ENCODE measurements at regions not wholly inside any gene's neighbourhood (a gene's known extent, or its start where the extent isn't known, plus 50 kb on each side); places are given as distances from the start of the nearest gene placed in this dataset.

DNA sequence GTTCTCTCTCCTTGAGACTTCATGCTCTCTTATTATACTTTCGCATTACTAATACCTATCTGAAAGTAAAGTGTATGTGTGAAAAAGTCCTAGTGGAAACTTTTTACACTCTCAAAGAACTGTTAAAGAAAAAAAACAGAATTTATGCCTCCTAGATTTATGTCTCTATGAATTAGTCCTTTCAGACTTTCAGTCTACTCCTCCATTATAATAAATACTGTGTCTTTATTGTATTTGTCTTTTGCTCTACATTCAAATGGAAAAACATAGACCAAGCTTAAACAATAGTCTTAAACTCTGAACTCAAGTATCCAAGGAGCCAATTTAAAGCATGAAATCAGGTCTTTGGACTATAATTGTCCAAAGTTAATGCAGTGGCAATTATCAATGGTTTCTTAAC, 1449.0 kb downstream of the PLA2G4A start:
- Histone ChIP-seq H3K4me3 (ENCODE audit: insufficient read depth, low read length) (no peak overlapping the region), H3K27me3 (ENCODE audit: insufficient read depth, low read length) (no peaks in the 10 kb centered on the region), H3K79me2 (ENCODE audit: insufficient read depth, low read length) (no peaks in the 10 kb centered on the region), H4K20me1 (ENCODE audit: insufficient read depth, low read length) (no peaks in the 10 kb centered on the region), H3K4me1 (ENCODE audit: insufficient read depth, low read length) (no peaks in the 10 kb centered on the region), H3K4me2 (ENCODE audit: insufficient read depth, low read length) (no peak overlapping the region), H2AFZ (ENCODE audit: low read length) (no peak overlapping the region), H3K36me3 (ENCODE audit: insufficient read depth, low read length) (no peaks in the 10 kb centered on the region), H3K9me3 (ENCODE audit: low read depth, low read length) (no peaks in the 10 kb centered on the region), H3K27ac (ENCODE audit: low read depth, low read length) (no peak overlapping the region)
- no peak for DNase-seq (ENCODE audit: insufficient read length, low spot score, missing footprints)
- no peak for TF ChIP-seq CTCF (IDR thresholded peaks at IDR 0.05; ENCODE audit: extremely low read depth, low read depth, low read length)

DNA sequence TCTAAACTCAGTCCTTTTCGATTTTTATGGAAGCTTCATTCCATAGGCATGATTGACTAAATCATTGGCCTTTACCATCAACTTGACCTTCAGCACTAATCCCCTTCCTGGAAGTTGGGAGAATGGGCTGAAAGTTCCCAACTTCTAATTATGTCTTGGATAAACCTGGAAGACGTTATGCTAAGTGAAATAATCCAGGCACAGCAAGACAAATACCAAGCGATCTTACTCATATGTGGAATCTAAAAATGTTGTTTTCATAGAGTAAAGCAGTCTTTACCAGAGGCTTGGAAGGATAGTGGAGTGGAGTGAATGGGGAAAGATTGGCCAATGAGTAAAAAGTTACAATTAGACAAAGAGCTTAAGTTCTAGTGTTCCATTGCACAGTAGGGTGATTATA, 1453.2 kb downstream of the PLA2G4A start:
- H3K36me3 ChIP-seq (ENCODE audit: insufficient read depth, low read length) = no peaks in the 10 kb centered on the region
- no peaks in the 10 kb centered on the region for H3K4me1 ChIP-seq (ENCODE audit: insufficient read depth, low read length)
- H3K4me3 ChIP-seq (ENCODE audit: insufficient read depth, low read length) = no peak overlapping the region
- no peaks in the 10 kb centered on the region for H3K27me3 ChIP-seq (ENCODE audit: insufficient read depth, low read length)
- TF ChIP-seq CTCF (IDR thresholded peaks at IDR 0.05; ENCODE audit: extremely low read depth, low read depth, low read length) = no peak
- no peaks in the 10 kb centered on the region for H3K9me3 ChIP-seq (ENCODE audit: low read depth, low read length)
- H3K4me2 ChIP-seq (ENCODE audit: insufficient read depth, low read length) = no peak overlapping the region
- no peak overlapping the region for H3K27ac ChIP-seq (ENCODE audit: low read depth, low read length)
- H4K20me1 ChIP-seq (ENCODE audit: insufficient read depth, low read length) = no peaks in the 10 kb centered on the region
- H2AFZ ChIP-seq (ENCODE audit: low read length) = no peak overlapping the region
- no peaks in the 10 kb centered on the region for H3K79me2 ChIP-seq (ENCODE audit: insufficient read depth, low read length)
- no peak for DNase-seq (ENCODE audit: insufficient read length, low spot score, missing footprints)

- no peak overlapping the region for H3K4me2 ChIP-seq (ENCODE audit: insufficient read depth, low read length)
- H3K4me3 ChIP-seq (ENCODE audit: insufficient read depth, low read length) = no peak overlapping the region
- no peaks in the 10 kb centered on the region for H3K4me1 ChIP-seq (ENCODE audit: insufficient read depth, low read length)
- H3K36me3 ChIP-seq (ENCODE audit: insufficient read depth, low read length) = no peaks in the 10 kb centered on the region
- no peaks in the 10 kb centered on the region for H3K79me2 ChIP-seq (ENCODE audit: insufficient read depth, low read length)
- DNase-seq (ENCODE audit: insufficient read length, low spot score, missing footprints) = no peak
- no peak overlapping the region for H3K27ac ChIP-seq (ENCODE audit: low read depth, low read length)
- no peaks in the 10 kb centered on the region for H3K9me3 ChIP-seq (ENCODE audit: low read depth, low read length)
- no peaks in the 10 kb centered on the region for H3K27me3 ChIP-seq (ENCODE audit: insufficient read depth, low read length)
- H4K20me1 ChIP-seq (ENCODE audit: insufficient read depth, low read length) = no peaks in the 10 kb centered on the region
- no peak for TF ChIP-seq CTCF (IDR thresholded peaks at IDR 0.05; ENCODE audit: extremely low read depth, low read depth, low read length)
- H2AFZ ChIP-seq (ENCODE audit: low read length) = no peak overlapping the region
These were observed 1466.4 kb downstream of the PLA2G4A start for GRCh38 chr1:188295157-188295556.

GRCh38 chr1:188302746-188303145, 1474.0 kb downstream of the PLA2G4A start:
- DNase-seq (ENCODE audit: insufficient read length, low spot score, missing footprints) = no peak
- TF ChIP-seq CTCF (IDR thresholded peaks at IDR 0.05; ENCODE audit: extremely low read depth, low read depth, low read length) = no peak

More at GRCh38 chr1:188302746-188303145, 1474.0 kb downstream of the PLA2G4A start:
- Histone ChIP-seq H3K4me2 (ENCODE audit: insufficient read depth, low read length) (no peak overlapping the region), H3K36me3 (ENCODE audit: insufficient read depth, low read length) (no peaks in the 10 kb centered on the region), H2AFZ (ENCODE audit: low read length) (no peak overlapping the region), H3K4me1 (ENCODE audit: insufficient read depth, low read length) (no peaks in the 10 kb centered on the region), H3K79me2 (ENCODE audit: insufficient read depth, low read length) (no peaks in the 10 kb centered on the region), H3K27ac (ENCODE audit: low read depth, low read length) (no peak overlapping the region), H4K20me1 (ENCODE audit: insufficient read depth, low read length) (no peaks in the 10 kb centered on the region), H3K9me3 (ENCODE audit: low read depth, low read length) (no peaks in the 10 kb centered on the region), H3K4me3 (ENCODE audit: insufficient read depth, low read length) (no peak overlapping the region), H3K27me3 (ENCODE audit: insufficient read depth, low read length) (no peaks in the 10 kb centered on the region)
